SK-N-SH (cell line): ENCODE measurements at regions not wholly inside any gene's neighbourhood (a gene's known extent, or its start where the extent isn't known, plus 50 kb on each side); places are given as distances from the start of the nearest gene placed in this dataset.

Source experiments
- CTCF ChIA-PET: fragments of 300-600, 350-600 bp; formaldehyde crosslinking; extraction: SDS; loops from one replicate; lab custom pipeline; 2021; lab: Yijun Ruan, JAX
- POLR2A ChIA-PET: fragments of 350-600 bp; sonication (Branson Sonifier 250); formaldehyde crosslinking; extraction: SDS; loops from one replicate; lab custom pipeline; 2020; ENCODE audit warnings: antibody characterized with exemption, inconsistent platforms; lab: Yijun Ruan, JAX
- DNase-seq: peaks from one replicate; pipeline ENCODE4 v3.0.0; 2012
- H2AFZ ChIP-seq: fragments of 200-600 bp; sonication (generic); 2 replicates; pipeline ENCODE4 v1.8.1; 2016; ENCODE audit warnings: antibody characterized with exemption, mild to moderate bottlenecking, low read depth
- H3F3A ChIP-seq: fragments of 200-600 bp; sonication (generic); replicated peaks from 2 replicates; pipeline ENCODE3; 2016; ENCODE audit warnings: antibody characterized with exemption, mild to moderate bottlenecking; ENCODE audit not compliant: insufficient read depth
- H3K27ac ChIP-seq, 2 experiments: fragments of 200-500 bp in 1 of 2; fragments of 200-600 bp in 1 of 2; sonication (Bioruptor generic) in 1 of 2; sonication (generic), shearing (Covaris generic) in 1 of 2; 2 replicates each; pipeline versions ENCODE4 v1.5.1 to v1.6.1; 2014 to 2016; ENCODE audit warnings: low read depth in 2 of 2, inconsistent platforms in 1 of 2, low read length in 1 of 2, mild to moderate bottlenecking in 1 of 2, mixed read lengths in 1 of 2
- H3K27me3 ChIP-seq: fragments of 200-600 bp; sonication (generic), shearing (Covaris generic); 2 replicates; pipeline ENCODE4 v1.6.1; 2016; ENCODE audit warnings: mixed run types; ENCODE audit not compliant: insufficient read depth
- H3K36me3 ChIP-seq, 2 experiments: fragments of 200-500 bp in 1 of 2; fragments of 200-600 bp in 1 of 2; sonication (Bioruptor generic) in 1 of 2; sonication (generic) in 1 of 2; replicated peaks in 1 of 2; 2 replicates each; pipeline versions ENCODE3 to v1.5.1; 2014 to 2016; ENCODE audit warnings: low read length in 1 of 2, mild to moderate bottlenecking in 1 of 2; ENCODE audit not compliant: insufficient read depth in 2 of 2, control insufficient read depth in 1 of 2
- H3K4me1 ChIP-seq, 2 experiments: fragments of 200-500 bp in 1 of 2; fragments of 200-600 bp in 1 of 2; sonication (Bioruptor generic) in 1 of 2; sonication (generic), shearing (Covaris generic) in 1 of 2; 2 replicates each; pipeline versions ENCODE4 v1.5.1 to v1.6.1; 2014 to 2016; ENCODE audit warnings: low read depth in 1 of 2, low read length in 1 of 2, mixed run types in 1 of 2; ENCODE audit not compliant: insufficient read depth in 2 of 2, control insufficient read depth in 1 of 2
- H3K4me2 ChIP-seq: fragments of 200-600 bp; sonication (generic), shearing (Covaris generic); 2 replicates; pipeline ENCODE4 v1.6.1; 2017; ENCODE audit warnings: mixed run types
- H3K4me3 ChIP-seq, 2 experiments: fragments of 200-500 bp in 1 of 2; fragments of 200-600 bp in 1 of 2; sonication (Bioruptor generic) in 1 of 2; sonication (generic), shearing (Covaris generic) in 1 of 2; 2 replicates each; pipeline versions ENCODE4 v1.5.1 to v1.8.1; 2014 to 2016; ENCODE audit warnings: low read depth in 2 of 2, inconsistent platforms in 1 of 2, low read length in 1 of 2, mild to moderate bottlenecking in 1 of 2, mixed read lengths in 1 of 2, moderate library complexity in 1 of 2
- H3K79me2 ChIP-seq: fragments of 200-600 bp; sonication (generic); 2 replicates; pipeline ENCODE4 v1.8.1; 2017; ENCODE audit warnings: mild to moderate bottlenecking; ENCODE audit not compliant: insufficient read depth
- H3K9ac ChIP-seq: fragments of 200-600 bp; sonication (generic); 2 replicates; pipeline ENCODE4 v1.6.1; 2017; ENCODE audit warnings: mixed run types
- H3K9me2 ChIP-seq: fragments of 200-600 bp; sonication (generic); 2 replicates; pipeline ENCODE4 v1.6.1; 2017; ENCODE audit warnings: mixed run types
- H3K9me3 ChIP-seq: fragments of 200-600 bp; sonication (generic); 2 replicates; pipeline ENCODE4 v1.6.1; 2017; ENCODE audit warnings: mixed run types, mild to moderate bottlenecking, moderate library complexity
- H4K20me1 ChIP-seq: fragments of 200-600 bp; sonication (generic); 2 replicates; pipeline ENCODE4 v1.6.1; 2017; ENCODE audit warnings: mild to moderate bottlenecking, mixed run types; ENCODE audit not compliant: insufficient read depth
- ELF1 ChIP-seq: IDR thresholded peaks from 2 replicates; pipeline ENCODE4 v1.4.0; 2012
- EP300 ChIP-seq, 2 experiments: IDR thresholded peaks; 2 replicates each; pipeline versions ENCODE4 v1.4.0 to v1.6.1; 2012; ENCODE audit warnings: borderline replicate concordance in 1 of 2, low read depth in 1 of 2, low read length in 1 of 2
- EZH2phosphoT487 ChIP-seq: fragments of 200-600 bp; sonication (generic); IDR thresholded peaks from 2 replicates; pipeline ENCODE4 v1.6.1; 2017; ENCODE audit warnings: low read depth, mixed run types, mild to moderate bottlenecking, antibody characterized with exemption, moderate library complexity, borderline replicate concordance
- FOXJ3 ChIP-seq: sonication (generic); formaldehyde crosslinking; IDR thresholded peaks from 2 replicates; pipeline ENCODE4 v1.5.1; 2020; ENCODE audit warnings: mild to moderate bottlenecking, missing genetic modification reagents
- FOXM1 ChIP-seq: IDR thresholded peaks from 2 replicates; pipeline ENCODE4 v1.4.0; 2012; ENCODE audit warnings: low read depth, mild to moderate bottlenecking
- GATA2 ChIP-seq: sonication (generic); formaldehyde crosslinking; IDR thresholded peaks from 2 replicates; pipeline ENCODE4 v1.5.0; 2020; ENCODE audit warnings: mild to moderate bottlenecking, missing genetic modification reagents
- IRF3 ChIP-seq: fragments of 150-350 bp; IDR thresholded peaks from 2 replicates; pipeline ENCODE4 v1.6.1; 2016; ENCODE audit warnings: mild to moderate bottlenecking, low read depth, low read length
- MEF2A ChIP-seq: IDR thresholded peaks from 2 replicates; pipeline ENCODE4 v1.4.0; 2012; ENCODE audit warnings: low read depth, borderline replicate concordance
- MXI1 ChIP-seq: IDR thresholded peaks from 2 replicates; pipeline ENCODE4 v1.6.1; 2012; ENCODE audit warnings: mild to moderate bottlenecking, low read depth, low read length, improper control_type of control experiment
- NFIC ChIP-seq: IDR thresholded peaks from 2 replicates; pipeline ENCODE4 v1.4.0; 2012; ENCODE audit warnings: borderline replicate concordance
- POLR2AphosphoS5 ChIP-seq: IDR thresholded peaks from 2 replicates; pipeline ENCODE4 v1.6.1; 2012; ENCODE audit warnings: low read depth, low read length
- RAD21 ChIP-seq: IDR thresholded peaks from 2 replicates; pipeline ENCODE4 v1.6.1; 2012; ENCODE audit warnings: mild to moderate bottlenecking, low read length
- RCOR1 ChIP-seq: fragments of 150-350 bp; IDR thresholded peaks from 2 replicates; pipeline ENCODE4 v1.6.1; 2017; ENCODE audit warnings: antibody characterized with exemption, low read length
- RXRA ChIP-seq: IDR thresholded peaks from 2 replicates; pipeline ENCODE4 v1.4.0; 2012; ENCODE audit warnings: low read depth, mild to moderate bottlenecking, borderline replicate concordance
- SIN3A ChIP-seq: IDR thresholded peaks from 2 replicates; pipeline ENCODE4 v1.6.1; 2012; ENCODE audit warnings: low read depth, mild to moderate bottlenecking, low read length, moderate library complexity, borderline replicate concordance
- SMC3 ChIP-seq: IDR thresholded peaks from 2 replicates; pipeline ENCODE4 v1.6.1; 2012; ENCODE audit warnings: low read depth, low read length, improper control_type of control experiment
- TAF1 ChIP-seq: IDR thresholded peaks from 2 replicates; pipeline ENCODE4 v1.6.1; 2012; ENCODE audit warnings: low read depth, mild to moderate bottlenecking, low read length, moderate library complexity, borderline replicate concordance
- TCF12 ChIP-seq: IDR thresholded peaks from 2 replicates; pipeline ENCODE4 v1.4.0; 2012
- TEAD4 ChIP-seq: IDR thresholded peaks from 2 replicates; pipeline ENCODE4 v1.4.0; 2012; ENCODE audit warnings: mild to moderate bottlenecking, borderline replicate concordance; ENCODE audit not compliant: insufficient read depth
- WGBS: methylation state at CpG from one replicate; pipeline ENCODE4 v1.1.6; 2017; ENCODE audit warnings: low lambda C conversion rate; 5-methylcytosine and 5-hydroxymethylcytosine counted together
- TF ChIP-seq, protein P1 (sequence below): IDR thresholded peaks from 2 replicates; pipeline ENCODE4; 2012
- TF ChIP-seq, protein P2 (sequence below): IDR thresholded peaks from 2 replicates; pipeline ENCODE4 v1.4.0; 2012; ENCODE audit warnings: low read depth, borderline replicate concordance
- TF ChIP-seq, protein P3 (sequence below): IDR thresholded peaks from 2 replicates; pipeline ENCODE4 v1.4.0; 2012; ENCODE audit warnings: low read depth, borderline replicate concordance

DNA sequence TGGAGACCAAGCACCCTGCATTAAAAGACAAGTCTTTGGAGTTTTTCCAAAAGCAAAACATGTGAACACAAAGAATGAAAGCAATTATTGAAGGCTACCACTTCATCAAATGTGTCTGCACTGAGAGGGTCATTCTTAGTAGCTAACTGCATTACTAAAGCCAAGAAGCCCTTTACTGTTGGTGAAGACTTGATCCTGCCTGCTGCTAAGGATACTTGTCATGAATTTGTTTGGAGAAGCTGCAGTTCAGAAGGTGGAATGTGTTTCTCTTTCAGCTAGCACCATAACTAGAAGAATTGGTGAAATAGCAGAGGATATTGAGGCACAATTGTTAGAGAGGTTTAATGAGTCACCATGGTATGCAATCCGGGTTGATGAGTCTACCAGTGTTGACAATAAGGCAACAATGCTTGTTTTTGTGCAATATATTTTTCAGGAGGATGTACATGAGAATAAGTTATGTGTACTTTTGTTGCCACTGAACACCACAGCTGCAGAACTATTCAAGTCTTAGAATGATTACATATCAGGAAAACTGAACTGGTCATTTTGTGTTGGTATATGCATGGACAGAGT lies 457.3 kb upstream of the ISX start:
- CTCF ChIA-PET, result no interaction called here
- no peaks in the 10 kb centered on the region for H3K4me1 ChIP-seq
- H4K20me1 ChIP-seq, result no peaks in the 10 kb centered on the region
- no peak overlapping the region for H3K4me2 ChIP-seq
- H3K9ac ChIP-seq, result no peak overlapping the region
- no peaks in the 10 kb centered on the region for H3K9me3 ChIP-seq
- no peak for DNase-seq
- no peaks in the 10 kb centered on the region for H3F3A ChIP-seq
- no peak overlapping the region for H2AFZ ChIP-seq
- POLR2A ChIA-PET, result no interaction called here
- H3K4me3 ChIP-seq, result no peak overlapping the region
- no peaks in the 10 kb centered on the region for H3K79me2 ChIP-seq
- 6% methylated on average over 1 of the region's 1 CpG for WGBS
- TF ChIP-seq IRF3 (no peak), EZH2phosphoT487 (no peak), SMC3 (no peak), RAD21 (no peak), GATA2 (no peak), MEF2A (no peak), EP300 (IDR thresholded peaks at IDR 0.05; ENCODE audit: borderline replicate concordance in 1 of 2, low read depth in 1 of 2, low read length in 1 of 2) (no peak), TEAD4 (no peak)
- TF ChIP-seq, protein P1, sequence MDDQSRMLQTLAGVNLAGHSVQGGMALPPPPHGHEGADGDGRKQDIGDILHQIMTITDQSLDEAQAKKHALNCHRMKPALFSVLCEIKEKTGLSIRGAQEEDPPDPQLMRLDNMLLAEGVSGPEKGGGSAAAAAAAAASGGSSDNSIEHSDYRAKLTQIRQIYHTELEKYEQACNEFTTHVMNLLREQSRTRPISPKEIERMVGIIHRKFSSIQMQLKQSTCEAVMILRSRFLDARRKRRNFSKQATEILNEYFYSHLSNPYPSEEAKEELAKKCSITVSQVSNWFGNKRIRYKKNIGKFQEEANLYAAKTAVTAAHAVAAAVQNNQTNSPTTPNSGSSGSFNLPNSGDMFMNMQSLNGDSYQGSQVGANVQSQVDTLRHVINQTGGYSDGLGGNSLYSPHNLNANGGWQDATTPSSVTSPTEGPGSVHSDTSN, result no peak
- TF ChIP-seq, all 33 proteins: peak for 0
- H3K27ac ChIP-seq, result no peak overlapping the region
- H3K27me3 ChIP-seq, result no peaks in the 10 kb centered on the region
- H3K36me3 ChIP-seq, result no peaks in the 10 kb centered on the region
- no peaks in the 10 kb centered on the region for H3K9me2 ChIP-seq

GRCh38 chr22:34609646-34610045 lies 456.3 kb upstream of the ISX start:
- Histone ChIP-seq H3K9me3 (peaks cover 3% of the 10 kb centered on the region; the same call in 1 of the 2 replicates), H3K79me2 (no peaks in the 10 kb centered on the region), H3K9ac (no peak overlapping the region), H3K4me2 (no peak overlapping the region), H3K4me3 (no peak overlapping the region), H3F3A (no peaks in the 10 kb centered on the region), H3K27ac (no peak overlapping the region), H2AFZ (no peak overlapping the region), H3K4me1 (no peaks in the 10 kb centered on the region), H3K27me3 (no peaks in the 10 kb centered on the region), H4K20me1 (no peaks in the 10 kb centered on the region), H3K36me3 (no peaks in the 10 kb centered on the region), H3K9me2 (no peaks in the 10 kb centered on the region)
- WGBS, result 9% methylated on average over 5 of the region's 5 CpGs
- POLR2A ChIA-PET, result no interaction called here
- TF ChIP-seq EZH2phosphoT487 (no peak), RAD21 (no peak), FOXJ3 (CRISPR knock-in tag) (no peak), MXI1 (no peak), GATA2 (no peak), TAF1 (no peak), RXRA (no peak), RCOR1 (no peak), FOXM1 (no peak), SIN3A (no peak), NFIC (no peak), POLR2AphosphoS5 (no peak), TCF12 (no peak), ELF1 (no peak), MEF2A (no peak)
- TF ChIP-seq, protein P1, result no peak
- TF ChIP-seq, protein P2, sequence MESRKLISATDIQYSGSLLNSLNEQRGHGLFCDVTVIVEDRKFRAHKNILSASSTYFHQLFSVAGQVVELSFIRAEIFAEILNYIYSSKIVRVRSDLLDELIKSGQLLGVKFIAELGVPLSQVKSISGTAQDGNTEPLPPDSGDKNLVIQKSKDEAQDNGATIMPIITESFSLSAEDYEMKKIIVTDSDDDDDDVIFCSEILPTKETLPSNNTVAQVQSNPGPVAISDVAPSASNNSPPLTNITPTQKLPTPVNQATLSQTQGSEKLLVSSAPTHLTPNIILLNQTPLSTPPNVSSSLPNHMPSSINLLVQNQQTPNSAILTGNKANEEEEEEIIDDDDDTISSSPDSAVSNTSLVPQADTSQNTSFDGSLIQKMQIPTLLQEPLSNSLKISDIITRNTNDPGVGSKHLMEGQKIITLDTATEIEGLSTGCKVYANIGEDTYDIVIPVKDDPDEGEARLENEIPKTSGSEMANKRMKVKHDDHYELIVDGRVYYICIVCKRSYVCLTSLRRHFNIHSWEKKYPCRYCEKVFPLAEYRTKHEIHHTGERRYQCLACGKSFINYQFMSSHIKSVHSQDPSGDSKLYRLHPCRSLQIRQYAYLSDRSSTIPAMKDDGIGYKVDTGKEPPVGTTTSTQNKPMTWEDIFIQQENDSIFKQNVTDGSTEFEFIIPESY, result no peak
- TF ChIP-seq, protein P3, sequence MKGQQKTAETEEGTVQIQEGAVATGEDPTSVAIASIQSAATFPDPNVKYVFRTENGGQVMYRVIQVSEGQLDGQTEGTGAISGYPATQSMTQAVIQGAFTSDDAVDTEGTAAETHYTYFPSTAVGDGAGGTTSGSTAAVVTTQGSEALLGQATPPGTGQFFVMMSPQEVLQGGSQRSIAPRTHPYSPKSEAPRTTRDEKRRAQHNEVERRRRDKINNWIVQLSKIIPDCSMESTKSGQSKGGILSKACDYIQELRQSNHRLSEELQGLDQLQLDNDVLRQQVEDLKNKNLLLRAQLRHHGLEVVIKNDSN, result no peak
- no peak for DNase-seq
- CTCF ChIA-PET, result no interaction called here
